ENCODE measurements at regions not wholly inside any gene's neighbourhood (a gene's known extent, or its start where the extent isn't known, plus 50 kb on each side); places are given as distances from the start of the nearest gene placed in this dataset.

GRCh38 chr2:573805-574392, 103.3 kb downstream of the TMEM18 start:
- DNase-seq = no peak

- no peak for DNase-seq
Observed at GRCh38 chr2:573025-573424, 104.2 kb downstream of the TMEM18 start.

GRCh38 chr2:569681-570080, 107.5 kb downstream of the TMEM18 start:
- no peak for DNase-seq

GRCh38 chr2:568639-569235, 108.5 kb downstream of the TMEM18 start:
- no peak for DNase-seq

GRCh38 chr2:567865-568638, 109.2 kb downstream of the TMEM18 start:
- DNase-seq = no peak

GRCh38 chr2:567496-567864, 109.7 kb downstream of the TMEM18 start:
- DNase-seq = no peak

GRCh38 chr2:566379-567313, 110.6 kb downstream of the TMEM18 start:
- DNase-seq = no peak

- DNase-seq = no peak
Observed at GRCh38 chr2:564471-565181, 112.6 kb downstream of the TMEM18 start.

- no peak for DNase-seq
Observed at GRCh38 chr2:563512-563911, 113.7 kb downstream of the TMEM18 start.

- DNase-seq = no peak
Observed at GRCh38 chr2:562391-563364, 114.5 kb downstream of the TMEM18 start.

- DNase-seq = no peak
Observed at GRCh38 chr2:558879-559278, 118.3 kb downstream of the TMEM18 start.

GRCh38 chr2:558302-558642, 118.9 kb downstream of the TMEM18 start:
- no peak for DNase-seq

GRCh38 chr2:557635-558301, 119.4 kb downstream of the TMEM18 start:
- DNase-seq = no peak

GRCh38 chr2:556485-556884, 120.7 kb downstream of the TMEM18 start:
- no peak for DNase-seq

- DNase-seq = no peak
Observed at GRCh38 chr2:555164-555922, 121.9 kb downstream of the TMEM18 start.

GRCh38 chr2:554444-554843, 122.8 kb downstream of the TMEM18 start:
- no peak for DNase-seq

- DNase-seq = no peak
Observed at GRCh38 chr2:552906-553305, 124.3 kb downstream of the TMEM18 start.

GRCh38 chr2:551621-552020, 125.6 kb downstream of the TMEM18 start:
- no peak for DNase-seq

GRCh38 chr2:550860-551567, 126.2 kb downstream of the TMEM18 start:
- no peak for DNase-seq

Data from KG1 (cell line).